ENCODE measurements at regions not wholly inside any gene's neighbourhood (a gene's known extent, or its start where the extent isn't known, plus 50 kb on each side); places are given as distances from the start of the nearest gene placed in this dataset.

DNA sequence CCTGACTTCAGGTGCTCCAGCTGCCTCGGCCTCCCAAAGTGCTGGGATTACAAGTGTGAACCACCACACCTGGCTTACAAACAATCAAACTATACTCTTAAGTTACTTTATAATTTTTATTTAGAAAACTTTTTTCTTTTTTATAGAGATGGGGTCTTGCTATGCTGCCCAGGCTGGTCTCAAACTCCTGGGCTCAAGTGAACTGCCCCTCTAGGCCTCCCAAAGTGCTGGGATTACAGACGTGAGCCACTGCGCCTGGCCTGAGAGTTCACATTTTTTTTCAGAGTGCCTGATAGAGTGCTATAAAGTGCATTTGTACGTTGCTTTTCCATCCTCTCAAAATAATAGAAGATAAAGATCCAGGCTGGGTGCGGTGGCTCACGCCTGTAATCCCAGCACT is 102.0 kb upstream of the TBL1XR1 start:
- in situ Hi-C loops (cut with MboI; ENCODE audit: low pct_unique_long_range_greater_than_20kb, low sequenced_read_pairs, unreplicated experiment) = no loop called here
- TF ChIP-seq, protein P1, sequence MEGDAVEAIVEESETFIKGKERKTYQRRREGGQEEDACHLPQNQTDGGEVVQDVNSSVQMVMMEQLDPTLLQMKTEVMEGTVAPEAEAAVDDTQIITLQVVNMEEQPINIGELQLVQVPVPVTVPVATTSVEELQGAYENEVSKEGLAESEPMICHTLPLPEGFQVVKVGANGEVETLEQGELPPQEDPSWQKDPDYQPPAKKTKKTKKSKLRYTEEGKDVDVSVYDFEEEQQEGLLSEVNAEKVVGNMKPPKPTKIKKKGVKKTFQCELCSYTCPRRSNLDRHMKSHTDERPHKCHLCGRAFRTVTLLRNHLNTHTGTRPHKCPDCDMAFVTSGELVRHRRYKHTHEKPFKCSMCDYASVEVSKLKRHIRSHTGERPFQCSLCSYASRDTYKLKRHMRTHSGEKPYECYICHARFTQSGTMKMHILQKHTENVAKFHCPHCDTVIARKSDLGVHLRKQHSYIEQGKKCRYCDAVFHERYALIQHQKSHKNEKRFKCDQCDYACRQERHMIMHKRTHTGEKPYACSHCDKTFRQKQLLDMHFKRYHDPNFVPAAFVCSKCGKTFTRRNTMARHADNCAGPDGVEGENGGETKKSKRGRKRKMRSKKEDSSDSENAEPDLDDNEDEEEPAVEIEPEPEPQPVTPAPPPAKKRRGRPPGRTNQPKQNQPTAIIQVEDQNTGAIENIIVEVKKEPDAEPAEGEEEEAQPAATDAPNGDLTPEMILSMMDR (IDR thresholded peaks at IDR 0.05; ENCODE audit: extremely low read depth, insufficient read depth, missing control alignments) = no peak
- no peak for DNase-seq (ENCODE audit: low spot score)

DNA sequence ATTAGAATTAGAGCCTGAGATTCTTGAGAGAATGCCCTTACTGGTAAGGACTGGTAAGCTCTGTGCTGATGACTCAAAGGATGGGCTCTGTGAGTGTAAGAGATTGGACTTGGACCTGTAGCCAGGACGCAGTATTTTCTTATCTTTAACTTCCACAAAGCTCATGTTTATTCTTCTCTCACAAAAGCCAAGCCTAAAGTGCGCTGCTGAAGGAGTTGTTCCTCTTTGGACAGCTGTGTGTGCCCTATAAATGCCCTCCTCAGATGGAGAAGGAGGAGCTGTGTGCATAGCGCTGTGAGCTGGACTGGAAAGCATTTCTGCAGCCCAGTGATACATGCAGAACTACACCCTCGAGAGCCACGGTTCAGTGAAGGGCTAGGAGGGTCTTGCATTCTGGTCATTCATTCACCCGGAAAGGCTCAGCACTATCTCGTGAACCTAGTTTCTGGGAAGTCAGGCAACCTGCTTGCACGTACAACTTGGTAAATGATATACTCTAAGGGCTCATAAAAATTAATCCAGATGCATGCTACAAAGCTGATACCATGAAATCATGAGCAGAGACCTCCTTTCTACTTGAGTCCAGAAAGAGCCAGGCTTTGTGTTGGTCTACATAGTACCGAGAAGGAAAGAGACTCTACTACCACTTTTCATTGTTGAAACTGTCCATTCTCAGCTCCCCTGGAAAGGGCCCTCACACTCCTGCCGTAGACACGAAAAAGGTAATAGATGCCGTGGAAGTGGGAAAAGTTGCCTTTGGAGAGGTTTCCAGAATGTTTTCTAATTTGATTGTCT is 103.0 kb upstream of the TBL1XR1 start:
- TF ChIP-seq, protein P1 (IDR thresholded peaks at IDR 0.05; ENCODE audit: extremely low read depth, insufficient read depth, missing control alignments) = no peak
- in situ Hi-C loops (cut with MboI; ENCODE audit: low pct_unique_long_range_greater_than_20kb, low sequenced_read_pairs, unreplicated experiment) = no loop called here
- DNase-seq (ENCODE audit: low spot score) = no peak

DNA sequence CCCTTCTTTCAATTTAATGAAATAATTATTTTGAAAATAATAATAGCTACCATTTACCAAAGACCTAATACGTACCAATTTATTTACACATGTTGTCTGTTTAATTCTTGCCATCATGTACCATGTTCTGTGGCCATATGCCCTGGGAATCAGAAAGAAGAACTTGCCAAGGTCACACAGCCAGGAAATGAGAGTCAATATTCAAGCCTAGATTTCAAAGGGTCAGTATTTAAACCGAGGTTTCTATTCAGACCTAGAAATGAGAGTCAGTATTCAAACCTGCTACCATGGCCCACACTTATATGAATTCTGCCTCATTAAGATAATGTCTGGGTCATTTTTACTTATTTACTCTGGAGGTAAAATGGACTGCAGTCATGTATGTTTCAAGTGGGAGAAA is 103.6 kb upstream of the TBL1XR1 start:
- in situ Hi-C loops (cut with MboI; ENCODE audit: low pct_unique_long_range_greater_than_20kb, low sequenced_read_pairs, unreplicated experiment) = no loop called here
- TF ChIP-seq, protein P1 (IDR thresholded peaks at IDR 0.05; ENCODE audit: extremely low read depth, insufficient read depth, missing control alignments) = no peak
- DNase-seq (ENCODE audit: low spot score) = no peak

DNA sequence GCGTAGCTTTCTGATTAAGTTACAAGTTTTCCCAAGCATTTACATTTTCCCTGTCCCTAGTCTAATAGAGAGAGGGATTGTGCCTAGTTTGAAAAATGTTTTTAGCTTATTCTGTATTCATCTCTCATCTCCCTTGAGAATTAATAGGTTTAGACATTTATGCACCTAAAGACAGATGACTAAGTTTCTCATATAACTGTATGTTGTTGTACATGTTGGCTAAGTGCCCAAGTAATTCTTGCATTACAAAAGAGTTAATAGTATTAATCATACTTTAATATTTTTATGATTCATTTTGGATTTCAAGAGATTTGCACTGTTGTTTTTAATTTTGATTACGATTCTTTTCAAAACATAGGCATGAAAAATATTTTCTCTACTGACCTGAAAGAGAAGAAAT is 109.0 kb upstream of the TBL1XR1 start:
- TF ChIP-seq, protein P1 (IDR thresholded peaks at IDR 0.05; ENCODE audit: extremely low read depth, insufficient read depth, missing control alignments) = no peak
- DNase-seq (ENCODE audit: low spot score) = no peak
- in situ Hi-C loops (cut with MboI; ENCODE audit: low pct_unique_long_range_greater_than_20kb, low sequenced_read_pairs, unreplicated experiment) = no loop called here

DNA sequence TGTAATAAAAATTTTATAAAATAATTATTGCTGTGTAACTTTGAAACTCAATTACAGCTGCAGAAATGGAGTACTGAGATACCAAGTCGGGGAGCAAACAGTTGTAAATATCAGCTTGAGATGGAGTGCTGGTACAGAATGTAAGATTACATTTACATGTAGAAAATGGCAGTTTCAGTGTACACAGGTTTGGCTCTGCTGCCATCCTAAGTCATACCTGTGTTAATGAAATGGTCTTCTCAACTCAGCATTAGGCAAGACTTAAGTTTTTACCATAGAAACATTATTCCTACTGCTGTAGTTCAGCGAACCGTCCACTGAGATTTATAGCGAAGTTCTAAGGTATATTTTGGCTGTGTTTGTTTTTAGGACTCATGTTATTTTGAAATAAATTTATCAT is 110.1 kb upstream of the TBL1XR1 start:
- no peak for DNase-seq (ENCODE audit: low spot score)
- in situ Hi-C loops (cut with MboI; ENCODE audit: low pct_unique_long_range_greater_than_20kb, low sequenced_read_pairs, unreplicated experiment) = no loop called here
- TF ChIP-seq, protein P1 (IDR thresholded peaks at IDR 0.05; ENCODE audit: extremely low read depth, insufficient read depth, missing control alignments) = no peak

DNA sequence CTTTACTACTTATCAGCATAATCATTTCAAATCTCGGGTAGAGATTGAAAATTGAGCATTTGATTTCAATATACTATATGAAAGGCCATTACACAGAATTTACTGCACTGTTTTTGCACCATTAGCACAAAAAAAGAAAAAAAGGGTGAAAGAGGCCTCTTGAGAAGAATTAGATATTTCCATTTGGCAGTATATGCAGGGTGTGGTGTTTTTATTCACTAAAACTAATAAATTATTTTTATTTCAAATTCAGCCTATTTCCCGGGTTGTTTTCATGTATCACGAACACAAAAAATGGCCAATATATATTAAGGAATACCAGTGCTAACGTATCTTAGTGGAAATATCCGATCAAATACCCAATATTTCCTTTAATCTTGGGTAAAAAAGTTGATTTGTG is 110.5 kb upstream of the TBL1XR1 start:
- no peak for DNase-seq (ENCODE audit: low spot score)
- in situ Hi-C loops (cut with MboI; ENCODE audit: low pct_unique_long_range_greater_than_20kb, low sequenced_read_pairs, unreplicated experiment) = no loop called here
- TF ChIP-seq, protein P1 (IDR thresholded peaks at IDR 0.05; ENCODE audit: extremely low read depth, insufficient read depth, missing control alignments) = no peak
